AG10803 (cell line): ENCODE measurements at regions not wholly inside any gene's neighbourhood (a gene's known extent, or its start where the extent isn't known, plus 50 kb on each side); places are given as distances from the start of the nearest gene placed in this dataset.

Source experiments
- DNase-seq: peaks from one replicate; pipeline ENCODE4 v3.0.0; 2010; ENCODE audit warnings: low read depth
- H3K4me3 ChIP-seq: 2 replicates; pipeline ENCODE4 v1.5.1; 2011; ENCODE audit warnings: mild to moderate bottlenecking, low read length, control low read depth
- CTCF ChIP-seq: conservative IDR thresholded peaks from 2 replicates; pipeline ENCODE4 v1.5.1; 2011; ENCODE audit warnings: mild to moderate bottlenecking, low read length, control low read depth, inconsistent platforms

GRCh38 chr3:62954580-62954979 lies 79.4 kb upstream of the CADPS start:
- TF ChIP-seq CTCF, result no peak
- no peak for DNase-seq
- no peak overlapping the region for H3K4me3 ChIP-seq

GRCh38 chr3:62955126-62955525 lies 79.9 kb upstream of the CADPS start:
- no peak for DNase-seq
- no peak for TF ChIP-seq CTCF
- H3K4me3 ChIP-seq, result no peak overlapping the region

- H3K4me3 ChIP-seq, result no peak overlapping the region
- DNase-seq, result no peak
- no peak for TF ChIP-seq CTCF
These were observed 81.2 kb upstream of the CADPS start for GRCh38 chr3:62956411-62956810.

- TF ChIP-seq CTCF, result no peak
- no peak for DNase-seq
- no peak overlapping the region for H3K4me3 ChIP-seq
These were observed 86.8 kb upstream of the CADPS start for GRCh38 chr3:62961874-62962556.

GRCh38 chr3:62962714-62963113 lies 87.5 kb upstream of the CADPS start:
- no peak for DNase-seq
- H3K4me3 ChIP-seq, result no peak overlapping the region
- no peak for TF ChIP-seq CTCF

- H3K4me3 ChIP-seq, result no peak overlapping the region
- TF ChIP-seq CTCF, result no peak
- no peak for DNase-seq
These were observed 90.1 kb upstream of the CADPS start for GRCh38 chr3:62965311-62965710.

GRCh38 chr3:62968128-62968527 lies 92.9 kb upstream of the CADPS start:
- DNase-seq, result no peak
- TF ChIP-seq CTCF, result no peak
- no peak overlapping the region for H3K4me3 ChIP-seq
